Natural killer cell (primary cell): ENCODE measurements at regions not wholly inside any gene's neighbourhood (a gene's known extent, or its start where the extent isn't known, plus 50 kb on each side); places are given as distances from the start of the nearest gene placed in this dataset.

ENCODE experiments used
- ATAC-seq, 3 donors: fragments of 150-1000 bp in 2 of 3; fragments of 200-7000 bp in 1 of 3; cut with Tn5 transposase; 1 replicate in 1 of 3; 2 replicates in 2 of 3; pipeline ENCODE4 v1.10.0; 2021; ENCODE audit warnings: mild to moderate bottlenecking in 2 of 3, moderate library complexity in 2 of 3
- DNase-seq, 2 donors: peaks; one replicate each; pipeline versions ENCODE4 v3.0.0 to v3.0.0-alpha.2; 2013 to 2021; ENCODE audit warnings: mixed read lengths in 1 of 2
- H3K27ac ChIP-seq: one replicate; pipeline ENCODE4 v1.5.1; 2013; ENCODE audit warnings: mild to moderate bottlenecking, low read length
- H3K27me3 ChIP-seq: one replicate; pipeline ENCODE4 v1.6.1; 2013; ENCODE audit warnings: low read length; ENCODE audit not compliant: control insufficient read depth, insufficient read depth
- H3K36me3 ChIP-seq: one replicate; pipeline ENCODE4 v1.6.1; 2013; ENCODE audit warnings: low read length; ENCODE audit not compliant: control insufficient read depth, insufficient read depth
- H3K4me1 ChIP-seq: one replicate; pipeline ENCODE4 v1.6.1; 2013; ENCODE audit warnings: low read length; ENCODE audit not compliant: control insufficient read depth, insufficient read depth
- H3K4me3 ChIP-seq: one replicate; pipeline ENCODE4 v1.5.1; 2013; ENCODE audit warnings: low read length
- H3K9me3 ChIP-seq: one replicate; pipeline ENCODE4 v1.6.1; 2013; ENCODE audit warnings: low read length; ENCODE audit not compliant: control insufficient read depth, insufficient read depth
- H3K27ac Mint-ChIP-seq, 2 donors: one replicate each; pipeline ENCODE4 v1.8.0; 2022; ENCODE audit warnings: mild to moderate bottlenecking in 2 of 2, mixed read lengths in 2 of 2, moderate library complexity in 1 of 2
- H3K27me3 Mint-ChIP-seq, 2 donors: one replicate each; pipeline ENCODE4 v1.8.0; 2022; ENCODE audit warnings: low read depth in 2 of 2, mixed read lengths in 2 of 2
- H3K36me3 Mint-ChIP-seq: one replicate; pipeline ENCODE4 v1.8.0; 2022; ENCODE audit warnings: mixed read lengths
- H3K4me1 Mint-ChIP-seq, 2 donors: one replicate each; pipeline ENCODE4 v1.8.0; 2022; ENCODE audit warnings: mixed read lengths in 2 of 2
- H3K4me3 Mint-ChIP-seq: one replicate; pipeline ENCODE4 v1.8.0; 2022; ENCODE audit warnings: mild to moderate bottlenecking, moderate library complexity, mixed read lengths
- H3K9me3 Mint-ChIP-seq, 2 donors: one replicate each; pipeline ENCODE4 v1.8.0; 2022; ENCODE audit warnings: mixed read lengths in 2 of 2
- WGBS: methylation state at CpG from one replicate; pipeline ENCODE4 v1.1.7; 2013; ENCODE audit warnings: missing lambda C conversion rate; ENCODE audit not compliant: insufficient coverage; 5-methylcytosine and 5-hydroxymethylcytosine counted together
- intact Hi-C: fragments of 100-400 bp; cut with micrococcal nuclease; formaldehyde crosslinking; loops from one replicate; pipeline ENCODE4 v1.14.2; 2022
- TF ChIP-seq, protein P1 (sequence below): fragments of 200-600 bp; IDR thresholded peaks from one replicate; pipeline ENCODE4 v1.8.0; 2022; ENCODE audit warnings: antibody characterized with exemption

DNA sequence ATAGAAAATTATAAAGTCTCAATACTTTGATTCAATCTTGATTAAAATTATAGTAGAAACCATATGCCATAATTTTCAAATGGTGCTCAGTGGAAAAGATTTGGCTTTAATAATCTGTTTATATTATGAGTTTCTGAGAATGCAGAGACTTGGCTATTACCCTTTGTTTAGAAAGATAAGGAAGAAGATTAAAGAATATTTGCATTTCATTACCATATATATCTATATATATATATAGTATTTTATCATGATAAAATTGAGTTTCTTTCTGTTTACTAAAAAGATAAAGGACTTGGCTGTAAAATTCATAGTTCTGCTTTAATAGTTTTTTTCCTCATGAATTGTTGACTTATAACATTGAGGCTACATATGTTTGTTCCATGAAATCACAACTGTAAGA, 679.3 kb upstream of the MAP3K7 start:
- no peaks in the 10 kb centered on the region for H3K36me3 Mint-ChIP-seq
- no peak overlapping the region for H3K4me3 Mint-ChIP-seq
- peaks cover 3 to 5% of the 10 kb centered on the region in 2 donors for H3K9me3 Mint-ChIP-seq
- Histone ChIP-seq H3K4me1 (no peaks in the 10 kb centered on the region), H3K27me3 (no peaks in the 10 kb centered on the region), H3K36me3 (no peaks in the 10 kb centered on the region), H3K27ac (no peak overlapping the region), H3K9me3 (no peaks in the 10 kb centered on the region), H3K4me3 (no peak overlapping the region)
- intact Hi-C loops = no loop called here
- DNase-seq (no peak), ATAC-seq (no peak)
- H3K4me1 Mint-ChIP-seq = no peaks in the 10 kb centered on the region
- H3K27me3 Mint-ChIP-seq = no peaks in the 10 kb centered on the region
- no peak overlapping the region for H3K27ac Mint-ChIP-seq
- TF ChIP-seq, protein P1, sequence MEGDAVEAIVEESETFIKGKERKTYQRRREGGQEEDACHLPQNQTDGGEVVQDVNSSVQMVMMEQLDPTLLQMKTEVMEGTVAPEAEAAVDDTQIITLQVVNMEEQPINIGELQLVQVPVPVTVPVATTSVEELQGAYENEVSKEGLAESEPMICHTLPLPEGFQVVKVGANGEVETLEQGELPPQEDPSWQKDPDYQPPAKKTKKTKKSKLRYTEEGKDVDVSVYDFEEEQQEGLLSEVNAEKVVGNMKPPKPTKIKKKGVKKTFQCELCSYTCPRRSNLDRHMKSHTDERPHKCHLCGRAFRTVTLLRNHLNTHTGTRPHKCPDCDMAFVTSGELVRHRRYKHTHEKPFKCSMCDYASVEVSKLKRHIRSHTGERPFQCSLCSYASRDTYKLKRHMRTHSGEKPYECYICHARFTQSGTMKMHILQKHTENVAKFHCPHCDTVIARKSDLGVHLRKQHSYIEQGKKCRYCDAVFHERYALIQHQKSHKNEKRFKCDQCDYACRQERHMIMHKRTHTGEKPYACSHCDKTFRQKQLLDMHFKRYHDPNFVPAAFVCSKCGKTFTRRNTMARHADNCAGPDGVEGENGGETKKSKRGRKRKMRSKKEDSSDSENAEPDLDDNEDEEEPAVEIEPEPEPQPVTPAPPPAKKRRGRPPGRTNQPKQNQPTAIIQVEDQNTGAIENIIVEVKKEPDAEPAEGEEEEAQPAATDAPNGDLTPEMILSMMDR = no peak

GRCh38 chr6:91243436-91243835, 656.6 kb upstream of the MAP3K7 start:
- no peaks in the 10 kb centered on the region for H3K4me1 ChIP-seq
- H3K4me1 Mint-ChIP-seq = no peaks in the 10 kb centered on the region
- no peaks in the 10 kb centered on the region for H3K27me3 ChIP-seq
- 74% methylated on average over 2 of the region's 2 CpGs for WGBS
- no peak overlapping the region for H3K27ac Mint-ChIP-seq
- H3K9me3 Mint-ChIP-seq = peaks cover 3 to 5% of the 10 kb centered on the region in 2 donors
- H3K36me3 Mint-ChIP-seq = no peaks in the 10 kb centered on the region
- H3K9me3 ChIP-seq = no peaks in the 10 kb centered on the region
- no peaks in the 10 kb centered on the region for H3K36me3 ChIP-seq
- no peak overlapping the region for H3K27ac ChIP-seq
- H3K4me3 Mint-ChIP-seq = no peak overlapping the region
- H3K4me3 ChIP-seq = no peak overlapping the region
- intact Hi-C loops = no loop called here
- no peak for ATAC-seq
- TF ChIP-seq, protein P1 = no peak
- H3K27me3 Mint-ChIP-seq = no peaks in the 10 kb centered on the region
- no peak for DNase-seq

GRCh38 chr6:91242614-91242949, 655.7 kb upstream of the MAP3K7 start:
- Histone ChIP-seq H3K4me1 (no peaks in the 10 kb centered on the region), H3K9me3 (no peaks in the 10 kb centered on the region), H3K36me3 (no peaks in the 10 kb centered on the region), H3K27ac (no peak overlapping the region), H3K4me3 (no peak overlapping the region), H3K27me3 (no peaks in the 10 kb centered on the region)
- Mint-ChIP-seq H3K36me3 (no peaks in the 10 kb centered on the region), H3K4me1 (no peaks in the 10 kb centered on the region), H3K9me3 (peaks cover 3% of the 10 kb centered on the region in 2 donors), H3K4me3 (no peak overlapping the region), H3K27me3 (no peaks in the 10 kb centered on the region), H3K27ac (no peak overlapping the region)
- intact Hi-C loops = no loop called here
- 83% methylated on average over 3 of the region's 3 CpGs for WGBS
- DNase-seq (no peak), ATAC-seq (no peak)
- TF ChIP-seq, protein P1 = no peak

DNA sequence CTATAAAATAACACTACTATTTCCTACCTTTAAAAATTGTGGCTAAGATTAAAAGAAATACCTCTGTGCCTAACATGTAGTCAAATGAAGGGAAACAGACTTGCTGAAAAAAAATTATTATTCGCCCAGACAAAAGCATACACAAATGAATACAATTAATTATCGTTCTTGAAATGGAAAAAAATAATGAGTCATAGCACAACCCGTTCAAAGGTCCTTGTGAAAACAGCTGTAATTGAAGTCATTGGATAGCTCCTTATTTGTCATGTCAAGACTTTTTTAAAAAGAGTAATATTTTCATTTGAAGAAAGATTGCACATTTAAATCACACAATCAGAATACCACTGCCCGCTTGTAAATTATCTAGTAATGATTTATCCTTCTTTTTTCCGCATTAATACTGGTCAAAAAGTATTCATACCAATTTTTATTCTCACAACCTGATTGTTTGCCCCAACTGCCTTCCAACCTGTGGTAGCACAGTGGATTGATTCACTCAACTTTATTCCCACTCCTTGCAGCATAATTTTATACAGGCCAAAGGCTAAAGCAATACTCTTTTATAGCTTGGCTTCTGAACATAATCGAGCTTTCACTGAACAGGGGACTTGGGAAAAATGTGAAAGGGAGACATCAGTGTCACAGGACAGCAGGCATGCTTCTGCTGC, 655.2 kb upstream of the MAP3K7 start:
- Mint-ChIP-seq H3K36me3 (no peaks in the 10 kb centered on the region), H3K27me3 (no peaks in the 10 kb centered on the region)
- WGBS = 82% methylated on average over 3 of the region's 6 CpGs

More for the DNA sequence above, 655.2 kb upstream of the MAP3K7 start:
- TF ChIP-seq, protein P1 = no peak
- Histone ChIP-seq H3K36me3 (no peaks in the 10 kb centered on the region), H3K4me1 (no peaks in the 10 kb centered on the region), H3K27me3 (no peaks in the 10 kb centered on the region), H3K27ac (no peak overlapping the region), H3K9me3 (no peaks in the 10 kb centered on the region), H3K4me3 (no peak overlapping the region)
- no peak overlapping the region for H3K4me3 Mint-ChIP-seq
- DNase-seq (no peak), ATAC-seq (no peak)
- H3K9me3 Mint-ChIP-seq = peaks cover 3 to 4% of the 10 kb centered on the region in 2 donors
- H3K27ac Mint-ChIP-seq = no peak overlapping the region
- H3K4me1 Mint-ChIP-seq = no peaks in the 10 kb centered on the region
- intact Hi-C loops = no loop called here
